Esophagus squamous epithelium (tissue), 4 donors: ENCODE measurements at regions not wholly inside any gene's neighbourhood (a gene's known extent, or its start where the extent isn't known, plus 50 kb on each side); places are given as distances from the start of the nearest gene placed in this dataset.

Experiments used
- POLR2A ChIP-seq, 4 donors: fragments of 450-650 bp; IDR thresholded peaks; one replicate each; pipeline ENCODE4 v1.6.1; 2017; ENCODE audit warnings: antibody characterized with exemption in 4 of 4, mild to moderate bottlenecking in 4 of 4, moderate library complexity in 3 of 4
- TF ChIP-seq, protein P1 (sequence below), 6 experiments: fragments of 450-650 bp in 4 of 6; fragments of 200-600 bp in 2 of 6; sonication (generic) in 2 of 6; IDR thresholded peaks; one replicate each; pipeline ENCODE4 v1.5.1; 2016 to 2019; ENCODE audit warnings: antibody characterized with exemption in 6 of 6, mild to moderate bottlenecking in 4 of 6, moderate library complexity in 4 of 6

DNA sequence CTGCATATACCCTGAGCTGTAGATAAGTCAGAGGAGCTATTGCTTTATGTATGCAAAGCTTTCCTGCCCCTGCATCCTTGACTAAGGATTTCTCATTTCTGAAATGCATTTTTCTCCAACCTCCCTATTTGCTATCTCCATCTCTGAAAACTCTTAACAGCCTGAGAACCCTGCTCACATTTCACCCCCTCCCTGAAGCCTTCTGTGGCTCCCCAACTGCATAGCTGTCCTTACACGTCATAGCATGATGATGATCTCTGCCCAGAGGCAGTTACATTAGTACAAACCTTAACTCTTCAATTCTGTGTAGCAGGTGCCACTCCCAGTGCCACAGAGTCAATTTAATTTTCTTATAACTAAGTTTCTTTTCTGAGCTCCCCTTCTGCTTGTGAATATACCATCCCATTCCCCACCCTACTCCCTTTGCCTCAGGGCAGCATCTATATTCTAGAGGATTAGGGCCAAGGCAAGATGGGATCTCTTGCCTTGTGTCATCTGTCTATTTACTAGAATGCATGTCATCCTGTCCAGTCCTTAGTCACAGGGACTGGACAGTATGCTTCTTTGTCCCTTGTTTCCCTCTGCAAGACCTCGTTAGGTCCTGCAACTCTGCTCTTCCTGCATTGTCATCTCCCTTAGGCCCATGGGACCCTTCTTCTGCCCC lies 149.7 kb upstream of the SPRY4 start:
- TF ChIP-seq, protein P1, sequence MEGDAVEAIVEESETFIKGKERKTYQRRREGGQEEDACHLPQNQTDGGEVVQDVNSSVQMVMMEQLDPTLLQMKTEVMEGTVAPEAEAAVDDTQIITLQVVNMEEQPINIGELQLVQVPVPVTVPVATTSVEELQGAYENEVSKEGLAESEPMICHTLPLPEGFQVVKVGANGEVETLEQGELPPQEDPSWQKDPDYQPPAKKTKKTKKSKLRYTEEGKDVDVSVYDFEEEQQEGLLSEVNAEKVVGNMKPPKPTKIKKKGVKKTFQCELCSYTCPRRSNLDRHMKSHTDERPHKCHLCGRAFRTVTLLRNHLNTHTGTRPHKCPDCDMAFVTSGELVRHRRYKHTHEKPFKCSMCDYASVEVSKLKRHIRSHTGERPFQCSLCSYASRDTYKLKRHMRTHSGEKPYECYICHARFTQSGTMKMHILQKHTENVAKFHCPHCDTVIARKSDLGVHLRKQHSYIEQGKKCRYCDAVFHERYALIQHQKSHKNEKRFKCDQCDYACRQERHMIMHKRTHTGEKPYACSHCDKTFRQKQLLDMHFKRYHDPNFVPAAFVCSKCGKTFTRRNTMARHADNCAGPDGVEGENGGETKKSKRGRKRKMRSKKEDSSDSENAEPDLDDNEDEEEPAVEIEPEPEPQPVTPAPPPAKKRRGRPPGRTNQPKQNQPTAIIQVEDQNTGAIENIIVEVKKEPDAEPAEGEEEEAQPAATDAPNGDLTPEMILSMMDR (IDR thresholded peaks at IDR 0.05): no peak
- no peak for TF ChIP-seq POLR2A (IDR thresholded peaks at IDR 0.05)
